H9 (cell line): ENCODE measurements at regions not wholly inside any gene's neighbourhood (a gene's known extent, or its start where the extent isn't known, plus 50 kb on each side); places are given as distances from the start of the nearest gene placed in this dataset.

ENCODE experiments used
- DNase-seq: peaks from one replicate; pipeline ENCODE4 v3.0.0-alpha.2; 2017
- H2AFZ ChIP-seq: one replicate; pipeline ENCODE4 v1.6.1; 2013; ENCODE audit warnings: mild to moderate bottlenecking, low read length, control low read depth, moderate library complexity
- H2AK5ac ChIP-seq: 2 replicates; pipeline ENCODE4 v1.6.1; 2013; ENCODE audit warnings: low read length, control low read depth, mixed read lengths; ENCODE audit not compliant: insufficient read length
- H2BK120ac ChIP-seq: one replicate; pipeline ENCODE4 v1.6.1; 2013; ENCODE audit warnings: low read depth, mild to moderate bottlenecking, low read length, control low read depth, inconsistent platforms; ENCODE audit not compliant: poor library complexity, severe bottlenecking
- H2BK12ac ChIP-seq: 2 replicates; pipeline ENCODE4 v1.6.1; 2013; ENCODE audit warnings: low read length, control low read depth, mixed read lengths, low read depth; ENCODE audit not compliant: insufficient read length
- H2BK15ac ChIP-seq: 2 replicates; pipeline ENCODE4 v1.6.1; 2013; ENCODE audit warnings: low read depth, low read length, control low read depth
- H2BK20ac ChIP-seq: one replicate; pipeline ENCODE4 v1.6.1; 2013; ENCODE audit warnings: low read depth, mild to moderate bottlenecking, low read length, control low read depth, inconsistent platforms; ENCODE audit not compliant: poor library complexity, severe bottlenecking
- H2BK5ac ChIP-seq: 2 replicates; pipeline ENCODE4 v1.6.1; 2013; ENCODE audit warnings: low read length, control low read depth, mixed read lengths; ENCODE audit not compliant: insufficient read length
- H3K14ac ChIP-seq: 2 replicates; pipeline ENCODE4 v1.6.1; 2013; ENCODE audit warnings: low read length, control low read depth; ENCODE audit not compliant: insufficient read depth
- H3K18ac ChIP-seq: 2 replicates; pipeline ENCODE4 v1.6.1; 2013; ENCODE audit warnings: low read depth, mild to moderate bottlenecking, mixed read lengths, low read length, control low read depth; ENCODE audit not compliant: insufficient read length
- H3K23ac ChIP-seq: 2 replicates; pipeline ENCODE4 v1.6.1; 2013; ENCODE audit warnings: low read length, control low read depth, mixed read lengths, low read depth; ENCODE audit not compliant: insufficient read length
- H3K23me2 ChIP-seq: 2 replicates; pipeline ENCODE4 v1.6.1; 2013; ENCODE audit warnings: low read depth, mild to moderate bottlenecking, mixed read lengths, low read length, control low read depth; ENCODE audit not compliant: insufficient read length, poor library complexity, severe bottlenecking
- H3K27ac ChIP-seq: 2 replicates; pipeline ENCODE4 v1.5.1; 2013; ENCODE audit warnings: low read length, control low read depth, mixed read lengths, low read depth; ENCODE audit not compliant: insufficient read length
- H3K27me3 ChIP-seq: 2 replicates; pipeline ENCODE4 v1.6.1; 2013; ENCODE audit warnings: low read length, control low read depth, inconsistent platforms; ENCODE audit not compliant: insufficient read depth
- H3K4ac ChIP-seq: 2 replicates; pipeline ENCODE4 v1.6.1; 2013; ENCODE audit warnings: low read depth, mild to moderate bottlenecking, control low read depth, inconsistent platforms, low read length, moderate library complexity
- H3K4me1 ChIP-seq: 2 replicates; pipeline ENCODE4 v1.6.1; 2013; ENCODE audit warnings: low read length, control low read depth, inconsistent platforms; ENCODE audit not compliant: insufficient read depth
- H3K4me2 ChIP-seq: 2 replicates; pipeline ENCODE4 v1.6.1; 2013; ENCODE audit warnings: low read length, control low read depth, mixed read lengths; ENCODE audit not compliant: insufficient read length, insufficient read depth
- H3K56ac ChIP-seq: 2 replicates; pipeline ENCODE4 v1.6.1; 2013; ENCODE audit warnings: low read depth, mild to moderate bottlenecking, mixed read lengths, low read length, control low read depth; ENCODE audit not compliant: insufficient read length
- H3K79me1 ChIP-seq: 2 replicates; pipeline ENCODE4 v1.6.1; 2013; ENCODE audit warnings: low read depth, mild to moderate bottlenecking, moderate library complexity, low read length, control low read depth, inconsistent platforms; ENCODE audit not compliant: insufficient read depth, poor library complexity, severe bottlenecking
- H3K79me2 ChIP-seq: 2 replicates; pipeline ENCODE4 v1.6.1; 2013; ENCODE audit warnings: low read length, control low read depth, inconsistent platforms; ENCODE audit not compliant: insufficient read depth
- H3K9ac ChIP-seq: 2 replicates; pipeline ENCODE4 v1.6.1; 2013; ENCODE audit warnings: low read length, control low read depth, mixed read lengths; ENCODE audit not compliant: insufficient read length; ENCODE audit errors: extremely low read depth
- H3K9me3 ChIP-seq: one replicate; pipeline ENCODE4 v1.6.1; 2013; ENCODE audit warnings: low read depth, low read length, inconsistent platforms; ENCODE audit not compliant: control insufficient read depth
- H3T11ph ChIP-seq: one replicate; pipeline ENCODE4 v1.6.1; 2013; ENCODE audit warnings: mild to moderate bottlenecking, low read length, control low read depth, inconsistent platforms
- H4K20me1 ChIP-seq: one replicate; pipeline ENCODE4 v1.6.1; 2013; ENCODE audit not compliant: control insufficient read depth, insufficient read length, insufficient read depth
- H4K5ac ChIP-seq: 2 replicates; pipeline ENCODE4 v1.6.1; 2013; ENCODE audit warnings: low read depth, mild to moderate bottlenecking, mixed read lengths, low read length, control low read depth; ENCODE audit not compliant: insufficient read length
- H4K8ac ChIP-seq: replicated peaks from 2 replicates; pipeline ENCODE4 v1.6.1; 2013; ENCODE audit warnings: low read length, control low read depth, mixed read lengths, low read depth; ENCODE audit not compliant: insufficient read length
- H4K91ac ChIP-seq: 2 replicates; pipeline ENCODE4 v1.6.1; 2013; ENCODE audit warnings: low read depth, mild to moderate bottlenecking, moderate library complexity, mixed read lengths, low read length, control low read depth; ENCODE audit not compliant: insufficient read length
- H3K27ac Mint-ChIP-seq, 3 experiments: 2 replicates in 2 of 3; 3 replicates in 1 of 3; pipeline ENCODE4 v1.8.0; 2020 to 2021; ENCODE audit warnings: mixed read lengths in 3 of 3, mild to moderate bottlenecking in 1 of 3, moderate library complexity in 1 of 3
- H3K27me3 Mint-ChIP-seq: 2 replicates; pipeline ENCODE4 v1.8.0; 2021; ENCODE audit warnings: low read depth, mild to moderate bottlenecking, moderate library complexity, mixed read lengths
- H3K36me3 Mint-ChIP-seq, 3 experiments: 2 replicates in 2 of 3; 3 replicates in 1 of 3; pipeline ENCODE4 v1.8.0; 2020 to 2021; ENCODE audit warnings: low read depth in 3 of 3, mixed read lengths in 3 of 3; ENCODE audit not compliant: insufficient read depth in 1 of 3
- H3K4me1 Mint-ChIP-seq, 2 experiments: 2 replicates each; pipeline ENCODE4 v1.8.0; 2020; ENCODE audit warnings: mixed read lengths in 2 of 2
- H3K4me3 Mint-ChIP-seq, 2 experiments: 2 replicates in 1 of 2; 3 replicates in 1 of 2; pipeline ENCODE4 v1.8.0; 2020 to 2021; ENCODE audit warnings: mild to moderate bottlenecking in 2 of 2, mixed read lengths in 2 of 2, moderate library complexity in 1 of 2
- H3K9me3 Mint-ChIP-seq, 2 experiments: 2 replicates in 1 of 2; 3 replicates in 1 of 2; pipeline ENCODE4 v1.8.0; 2020; ENCODE audit warnings: mild to moderate bottlenecking in 2 of 2, mixed read lengths in 2 of 2, moderate library complexity in 1 of 2
- CTCF ChIP-seq: fragments of 200-600 bp; sonication (generic); conservative IDR thresholded peaks from 3 replicates; pipeline ENCODE4 v1.8.0; 2021; ENCODE audit warnings: antibody characterized with exemption, mild to moderate bottlenecking
- WGBS: extraction: QIAGEN DNeasy Blood & Tissue Kit; methylation state at CpG from one replicate; pipeline ENCODE4 v1.1.7; 2013; ENCODE audit warnings: missing lambda C conversion rate, low lambda C conversion rate, mixed read lengths; ENCODE audit not compliant: insufficient read length; ENCODE audit errors: extremely low coverage; 5-methylcytosine and 5-hydroxymethylcytosine counted together

GRCh38 chr4:149056615-149057014 lies 614.4 kb upstream of the NR3C2 start:
- DNase-seq: no peak
- no peak overlapping the region for H2AFZ ChIP-seq

More at GRCh38 chr4:149056615-149057014, 614.4 kb upstream of the NR3C2 start:
- Histone ChIP-seq H3K18ac (no peak overlapping the region), H3K79me1 (no peaks in the 10 kb centered on the region), H3K27ac (no peak overlapping the region), H4K5ac (no peak overlapping the region), H3K23me2 (no peaks in the 10 kb centered on the region), H4K20me1 (no peaks in the 10 kb centered on the region), H3K14ac (no peak overlapping the region), H2AK5ac (no peak overlapping the region), H3K9me3 (no peaks in the 10 kb centered on the region), H3T11ph (no peak overlapping the region), H3K79me2 (no peaks in the 10 kb centered on the region), H4K8ac (no peak overlapping the region), H2BK12ac (no peak overlapping the region), H3K9ac (no peak overlapping the region), H3K4me2 (no peak overlapping the region), H2BK15ac (no peak overlapping the region), H3K4ac (no peak overlapping the region), H3K27me3 (no peaks in the 10 kb centered on the region), H3K4me1 (no peaks in the 10 kb centered on the region), H4K91ac (no peak overlapping the region), H3K56ac (no peak overlapping the region), H3K23ac (no peak overlapping the region), H2BK20ac (no peak overlapping the region), H2BK5ac (no peak overlapping the region), H2BK120ac (no peak overlapping the region)
- H3K36me3 Mint-ChIP-seq: no peaks in the 10 kb centered on the region
- no peak for TF ChIP-seq CTCF
- no peaks in the 10 kb centered on the region for H3K9me3 Mint-ChIP-seq
- no CpG with 5 or more reads among the region's 2 CpGs for WGBS
- no peak overlapping the region for H3K4me3 Mint-ChIP-seq
- no peaks in the 10 kb centered on the region for H3K27me3 Mint-ChIP-seq
- no peak overlapping the region for H3K27ac Mint-ChIP-seq
- peaks cover 2% of the 10 kb centered on the region in 2 experiments; a peak in 2 of 4 replicates for H3K4me1 Mint-ChIP-seq
